CD4-positive, alpha-beta T cell treated with Interleukin-17A for 1 hour (primary cell): ENCODE measurements at regions not wholly inside any gene's neighbourhood (a gene's known extent, or its start where the extent isn't known, plus 50 kb on each side); places are given as distances from the start of the nearest gene placed in this dataset.

Source experiments
- DNase-seq: peaks from one replicate; pipeline ENCODE4 v3.0.0-alpha.2; 2020

DNA sequence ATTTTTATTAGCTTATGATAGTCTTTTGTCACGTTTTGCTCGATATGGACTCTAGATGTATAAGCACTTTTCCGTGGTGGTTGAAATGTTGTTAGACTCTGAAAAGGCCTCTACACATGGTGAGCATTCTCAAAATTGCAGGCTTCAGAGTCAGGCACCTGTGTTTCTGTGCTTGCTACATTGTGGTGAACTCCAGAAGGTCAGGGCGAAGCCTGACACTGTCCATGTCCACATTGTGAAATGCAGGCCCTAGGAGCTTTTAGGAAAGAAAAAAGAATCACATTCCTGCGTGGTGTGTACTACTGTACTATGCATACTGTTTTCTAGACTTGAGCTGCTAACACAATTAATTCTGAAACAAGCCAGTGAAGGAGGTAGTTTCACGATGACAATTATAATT is 86.3 kb downstream of the HS3ST1 start:
- DNase-seq: no peak

DNA sequence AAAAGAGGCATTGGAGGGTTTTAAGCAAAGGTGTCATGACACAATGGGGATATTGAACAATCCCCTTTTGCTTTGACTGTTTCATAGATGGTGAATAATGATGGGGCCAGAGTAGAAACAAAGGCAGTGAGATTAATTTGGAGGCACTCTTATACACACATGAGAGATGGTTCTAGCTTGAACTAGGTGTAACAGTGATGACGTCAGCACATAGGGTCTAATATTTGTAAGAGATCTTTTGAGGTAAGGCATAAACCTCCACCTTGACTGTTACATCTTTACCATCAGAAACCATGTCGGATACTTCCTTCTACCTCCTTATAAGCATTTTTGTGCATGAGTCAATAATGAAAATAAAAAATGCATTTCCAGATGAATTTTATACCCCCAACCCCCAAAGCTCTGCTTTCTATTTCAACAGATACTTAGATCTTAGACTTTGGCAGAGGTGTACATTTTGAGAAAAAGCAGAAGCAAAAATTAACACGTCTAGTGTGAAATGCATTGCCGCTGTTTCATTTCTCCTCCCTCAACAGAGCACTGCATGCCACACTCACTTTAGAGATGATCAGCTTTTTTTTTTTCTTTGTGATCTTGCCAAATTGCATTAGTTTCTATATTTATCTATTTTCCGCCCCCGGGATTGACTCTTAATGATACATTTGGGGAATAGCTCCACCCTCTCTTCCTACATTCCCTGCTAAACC is 87.2 kb downstream of the HS3ST1 start:
- no peak for DNase-seq

DNA sequence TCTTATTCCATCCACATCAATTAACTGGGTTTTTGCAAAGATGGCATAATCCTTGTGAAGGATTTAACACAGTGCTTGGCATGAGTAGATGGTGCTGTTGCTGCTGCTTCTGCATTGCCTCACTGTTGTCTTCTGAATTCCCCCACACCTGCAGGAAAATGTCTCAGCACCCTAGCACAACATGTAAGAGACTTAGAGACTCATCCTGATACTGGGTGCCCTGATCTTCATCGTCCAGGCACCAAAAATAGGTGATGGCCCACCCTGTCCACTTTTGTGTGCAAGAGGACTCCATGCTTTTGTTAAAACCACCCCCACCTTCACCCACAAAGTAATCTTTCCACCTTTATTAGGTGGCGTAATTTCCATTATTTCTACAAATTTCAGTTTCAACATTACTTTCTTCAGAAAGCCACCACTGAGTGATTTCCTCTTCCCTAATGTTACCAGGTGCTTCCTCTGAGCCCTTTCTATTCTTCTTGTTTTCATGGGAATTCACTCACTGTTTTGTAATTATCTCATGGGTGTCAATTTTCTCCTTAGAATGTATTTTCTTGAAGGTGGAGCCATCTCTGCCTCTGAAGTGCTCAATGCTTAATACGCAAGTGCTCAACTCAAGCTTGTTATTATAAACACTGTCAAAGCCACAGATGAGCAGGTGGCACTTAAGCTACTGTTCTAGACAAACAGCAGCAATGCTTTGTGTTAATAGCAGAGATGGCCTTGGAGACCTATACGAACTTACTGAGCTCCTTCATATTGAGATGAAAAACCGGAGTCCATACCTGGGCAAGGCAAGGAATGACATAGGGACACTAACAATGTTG is 89.5 kb downstream of the HS3ST1 start:
- DNase-seq: no peak

DNA sequence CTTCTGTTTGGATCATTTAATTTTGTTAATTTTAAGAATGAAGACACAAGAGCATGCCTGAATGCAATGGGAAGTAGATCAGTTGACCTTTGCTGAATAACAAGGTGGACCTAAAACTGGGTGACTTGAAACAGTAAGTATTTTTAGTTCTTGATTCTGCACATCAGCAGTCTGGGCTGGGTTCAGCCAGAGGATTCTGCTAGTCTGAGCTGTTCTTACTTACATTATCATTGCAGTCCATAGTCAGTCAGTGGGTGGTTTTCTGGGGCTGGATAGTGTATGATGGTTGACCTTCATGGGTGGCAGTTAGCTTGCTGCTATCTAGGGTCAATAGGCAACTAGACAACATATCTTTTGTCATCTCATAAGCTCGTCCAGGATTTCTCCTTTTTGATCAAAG is 91.4 kb downstream of the HS3ST1 start:
- DNase-seq: no peak

GRCh38 chr4:11336435-11336834 is 92.3 kb downstream of the HS3ST1 start:
- no peak for DNase-seq

DNA sequence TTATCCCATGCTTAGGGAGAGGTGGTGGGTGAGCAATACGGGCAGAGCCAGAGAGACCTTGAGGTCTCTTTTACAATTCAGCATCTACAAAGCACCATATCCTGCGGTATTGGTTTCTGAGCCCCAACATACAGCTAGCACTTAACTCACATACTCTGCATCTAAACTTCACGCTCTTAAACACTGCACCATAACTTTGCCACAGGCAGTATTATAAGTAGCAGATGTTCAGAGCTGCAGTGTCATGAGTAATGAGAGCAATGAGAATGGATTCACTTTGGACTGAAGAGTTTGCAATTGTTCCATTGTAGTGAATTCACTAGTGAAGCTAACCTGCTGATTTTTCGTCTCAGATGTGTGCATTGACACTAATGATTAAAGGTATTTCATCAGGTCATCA is 93.8 kb downstream of the HS3ST1 start:
- no peak for DNase-seq

DNA sequence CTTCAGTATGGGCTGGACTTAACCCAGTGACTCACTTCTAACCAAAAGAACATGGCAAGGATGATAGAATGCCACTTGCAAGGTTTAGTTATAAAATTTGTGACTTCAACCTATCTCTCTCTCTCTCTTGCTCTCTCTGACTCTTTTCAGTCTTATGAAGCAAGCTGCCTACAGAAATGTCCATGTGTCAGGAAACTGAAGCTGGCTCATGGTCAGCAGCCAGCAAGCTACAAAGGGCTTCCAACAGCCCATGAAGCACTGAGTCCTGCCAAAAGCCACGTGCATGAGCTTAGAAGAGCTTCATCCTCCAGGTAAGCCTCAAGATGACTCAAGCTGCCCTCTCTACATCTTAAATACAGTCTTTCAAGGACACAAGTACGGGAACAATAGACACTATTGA is 100.3 kb downstream of the HS3ST1 start:
- DNase-seq: no peak

GRCh38 chr4:11326021-11326420 is 102.7 kb downstream of the HS3ST1 start:
- no peak for DNase-seq

DNA sequence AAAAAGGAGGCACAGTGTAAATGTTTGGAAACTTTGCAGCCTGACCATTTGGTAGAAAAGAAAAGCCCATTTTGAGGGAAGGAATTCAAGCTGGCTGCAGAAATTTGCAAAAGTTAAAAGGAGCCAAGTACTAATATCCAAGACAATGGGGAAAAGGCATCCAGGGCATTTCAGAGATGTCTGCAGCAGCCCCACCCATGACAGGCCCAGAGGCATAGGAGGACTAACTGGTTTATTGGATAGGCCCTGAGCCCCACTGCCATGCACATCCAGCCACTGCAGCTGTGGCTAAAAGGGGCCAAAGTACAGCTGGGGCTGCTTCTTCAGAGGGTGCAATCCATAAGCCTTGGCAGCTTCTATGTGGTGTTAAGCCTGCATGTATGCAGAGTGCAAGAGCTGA is 104.9 kb downstream of the HS3ST1 start:
- no peak for DNase-seq

DNA sequence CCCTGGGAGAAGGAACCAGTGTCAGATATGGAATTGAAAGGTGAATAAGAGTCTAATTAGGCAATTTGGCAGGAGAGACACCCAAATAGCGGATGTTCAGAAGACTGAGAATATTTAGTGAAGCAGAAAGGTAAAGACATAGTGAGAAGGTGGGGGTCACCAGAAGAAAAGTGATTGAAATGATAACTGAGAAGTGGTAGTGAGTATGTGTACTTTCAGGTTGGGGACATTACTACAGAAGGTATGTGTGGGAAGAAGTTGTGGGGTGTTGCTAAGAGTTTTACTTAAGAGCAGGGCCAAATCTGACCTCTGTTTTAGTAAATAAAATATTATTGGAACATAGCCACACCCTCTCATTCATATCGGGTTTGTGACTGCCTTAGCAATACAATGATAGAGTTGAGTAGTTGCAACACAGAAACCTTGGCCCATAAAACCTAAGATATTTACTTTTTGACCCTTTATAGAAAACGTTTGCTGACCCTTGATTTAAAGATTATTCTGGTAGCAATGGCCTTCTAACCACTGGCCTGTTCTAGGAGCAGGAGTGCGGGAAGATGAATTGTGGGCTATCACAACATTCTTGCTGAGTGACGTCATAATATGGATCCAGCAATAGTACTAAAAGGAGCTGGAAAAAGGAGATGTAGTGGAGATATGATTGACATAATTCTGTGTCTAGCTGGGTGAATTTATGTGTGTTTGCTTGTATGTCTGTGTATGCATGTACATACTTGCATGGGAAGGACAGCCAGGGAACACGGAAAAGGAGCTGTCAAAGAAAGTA is 115.3 kb downstream of the HS3ST1 start:
- DNase-seq: no peak

DNA sequence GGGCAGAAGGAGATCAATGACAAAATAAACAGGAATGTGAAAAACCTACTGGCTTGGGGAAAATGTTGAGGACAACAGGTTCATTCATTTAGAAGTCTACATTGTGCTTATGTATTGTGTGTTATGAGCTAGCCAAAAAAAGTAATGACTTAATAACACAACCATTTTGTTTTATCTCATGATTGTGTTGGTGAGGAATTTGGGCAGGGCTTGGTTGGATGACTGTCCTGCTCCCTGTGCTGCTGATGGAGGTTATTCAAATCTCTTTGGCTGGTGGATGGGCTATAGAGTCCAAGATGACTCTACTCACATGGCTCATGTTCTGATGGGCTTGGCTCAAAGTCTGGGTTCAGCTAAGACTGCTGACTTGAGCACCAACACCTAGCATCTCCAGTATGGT is 116.3 kb downstream of the HS3ST1 start:
- DNase-seq: no peak

DNA sequence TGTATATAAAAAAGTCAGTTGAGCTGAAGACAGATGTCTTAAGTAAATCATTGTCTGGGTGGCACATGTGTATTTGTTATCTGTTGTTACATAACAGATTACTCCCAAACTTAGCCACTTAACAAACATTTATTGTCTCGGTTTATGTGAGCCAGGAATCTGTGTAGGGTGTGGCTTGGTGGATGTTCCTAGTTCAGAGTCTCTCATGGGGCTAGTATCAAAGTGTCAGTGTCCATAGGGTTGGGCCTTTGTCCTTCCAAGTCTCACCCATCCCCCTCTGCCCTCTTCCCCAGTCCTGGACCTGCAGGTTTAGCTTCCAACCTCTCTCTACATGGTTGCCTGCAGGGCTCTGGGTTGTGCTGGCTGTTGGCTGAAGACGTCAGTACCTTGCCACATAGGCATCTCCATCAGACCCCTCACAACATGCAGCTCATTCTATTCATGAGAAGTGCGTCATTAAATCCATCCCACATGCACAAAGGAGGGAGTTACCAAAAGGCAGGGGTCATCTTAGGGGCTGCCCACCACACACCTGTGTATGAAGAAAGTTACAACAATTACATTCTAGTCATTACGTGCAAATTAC is 127.5 kb downstream of the HS3ST1 start:
- DNase-seq: no peak

- no peak for DNase-seq
These were observed 128.9 kb downstream of the HS3ST1 start for GRCh38 chr4:11299836-11300235.

- no peak for DNase-seq
These were observed 129.7 kb downstream of the HS3ST1 start for GRCh38 chr4:11299016-11299415.

- DNase-seq: no peak
These were observed 130.2 kb downstream of the HS3ST1 start for GRCh38 chr4:11298451-11298850.

GRCh38 chr4:11297627-11298026 is 131.1 kb downstream of the HS3ST1 start:
- no peak for DNase-seq

DNA sequence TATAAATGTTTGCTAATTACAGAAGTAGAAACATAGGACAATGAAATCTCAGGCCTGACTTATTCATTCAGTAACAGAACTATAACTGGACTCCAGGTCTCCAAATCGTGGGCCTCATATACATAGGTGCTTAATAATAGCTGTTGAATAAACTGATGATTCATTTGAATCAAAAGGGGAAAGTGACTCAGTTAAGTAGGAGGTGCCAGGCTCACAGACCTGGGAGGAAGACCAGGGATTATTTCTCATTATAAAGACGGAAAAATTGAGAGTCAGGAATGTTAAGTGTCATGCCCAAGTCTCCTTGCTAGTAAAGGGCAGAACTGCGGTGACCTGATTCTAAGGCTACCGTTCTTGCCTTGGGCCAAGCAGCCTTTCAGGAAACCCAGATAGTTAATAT is 131.5 kb downstream of the HS3ST1 start:
- no peak for DNase-seq

DNA sequence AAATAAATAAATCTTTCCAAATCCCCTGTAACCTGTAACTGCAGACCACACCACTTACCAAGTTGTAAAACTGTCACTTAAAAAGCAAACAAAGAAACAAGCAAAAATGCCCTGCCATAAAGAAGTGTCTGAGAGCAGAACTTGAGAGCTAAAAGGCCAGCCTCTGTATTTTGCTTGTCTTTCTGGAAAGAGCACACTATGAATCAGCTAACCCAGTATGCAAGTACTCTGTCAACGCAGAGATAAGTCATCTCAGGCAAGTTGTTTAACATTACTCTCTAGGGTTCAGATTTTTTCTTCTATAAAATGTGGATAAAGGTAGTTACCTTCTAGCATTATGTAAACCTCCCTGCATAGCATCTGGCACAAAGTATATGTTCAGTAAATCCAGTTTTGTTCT is 134.8 kb downstream of the HS3ST1 start:
- no peak for DNase-seq

GRCh38 chr4:11287055-11287454 is 141.6 kb downstream of the HS3ST1 start:
- no peak for DNase-seq

DNA sequence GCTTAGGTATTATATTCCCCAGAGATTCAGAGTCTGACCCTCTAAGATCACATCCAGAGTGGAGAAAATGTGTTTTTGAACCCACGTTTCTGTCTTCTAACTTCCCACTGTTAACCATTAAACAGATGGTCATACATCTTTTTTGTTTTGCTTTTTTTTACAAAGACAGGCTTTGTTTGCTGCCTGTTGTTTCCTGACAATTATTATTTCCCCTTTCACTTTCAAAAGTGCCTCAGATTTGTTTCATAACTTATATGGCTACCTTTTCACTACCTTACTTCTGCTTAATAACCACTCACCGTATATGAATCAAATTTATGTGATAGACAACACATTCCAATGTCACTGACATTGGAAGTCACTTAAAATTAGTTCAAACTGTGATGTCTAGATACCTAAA is 142.2 kb downstream of the HS3ST1 start:
- DNase-seq: no peak

- no peak for DNase-seq
These were observed 147.0 kb downstream of the HS3ST1 start for GRCh38 chr4:11281720-11282119.

- DNase-seq: no peak
These were observed 157.4 kb downstream of the HS3ST1 start for GRCh38 chr4:11271263-11271662.

GRCh38 chr4:11268149-11268548 is 160.5 kb downstream of the HS3ST1 start:
- DNase-seq: no peak
